Embryonic facial prominence (tissue), 1 donor: ENCODE measurements at regions not wholly inside any gene's neighbourhood (a gene's known extent, or its start where the extent isn't known, plus 50 kb on each side); places are given as distances from the start of the nearest gene placed in this dataset.

Experiments
- DNase-seq: peaks from one replicate; pipeline ENCODE4 v3.0.0-alpha.2; 2016; ENCODE audit errors: extremely low spot score

DNA sequence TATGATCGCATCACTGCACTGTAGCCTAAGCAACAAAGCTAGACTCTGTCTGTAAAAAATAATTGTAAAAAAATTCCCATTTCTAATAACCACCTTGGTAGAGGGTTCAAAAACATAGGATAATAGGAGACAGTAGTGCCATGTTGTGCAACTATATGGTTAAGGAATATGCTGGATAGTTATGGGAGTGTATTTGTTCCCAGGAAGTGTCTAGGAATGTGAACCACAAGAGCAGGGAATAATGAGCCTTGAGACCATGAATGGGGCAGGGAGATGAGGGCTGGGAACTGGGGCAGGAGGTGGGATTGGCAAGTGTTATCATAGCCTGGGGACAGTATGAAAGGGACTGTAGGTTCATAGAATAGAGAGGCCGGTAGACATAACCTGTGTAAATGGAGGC is 50.4 kb downstream of the RUSC2 start:
- DNase-seq = no peak

DNA sequence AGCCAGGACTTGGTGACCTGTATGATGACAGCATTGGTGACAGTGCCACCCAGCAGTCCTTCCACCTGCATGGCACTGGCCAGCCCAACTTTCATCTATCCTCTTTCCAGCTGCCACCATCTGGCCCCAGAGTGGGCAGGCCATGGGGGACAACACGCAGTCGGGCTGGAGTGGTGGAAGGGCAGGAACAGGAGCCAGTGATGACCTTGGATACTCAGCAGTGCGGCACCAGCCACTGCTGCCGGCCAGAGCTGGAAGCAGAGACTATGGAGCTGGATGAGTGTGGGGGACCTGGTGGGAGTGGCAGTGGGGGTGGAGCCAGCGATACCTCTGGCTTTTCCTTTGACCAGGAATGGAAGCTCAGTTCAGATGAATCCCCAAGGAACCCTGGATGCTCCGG is 56.9 kb downstream of the RUSC2 start:
- DNase-seq = no peak

GRCh38 chr9:35547889-35548418 is 57.1 kb upstream of the TESK1 start:
- no peak for DNase-seq

DNA sequence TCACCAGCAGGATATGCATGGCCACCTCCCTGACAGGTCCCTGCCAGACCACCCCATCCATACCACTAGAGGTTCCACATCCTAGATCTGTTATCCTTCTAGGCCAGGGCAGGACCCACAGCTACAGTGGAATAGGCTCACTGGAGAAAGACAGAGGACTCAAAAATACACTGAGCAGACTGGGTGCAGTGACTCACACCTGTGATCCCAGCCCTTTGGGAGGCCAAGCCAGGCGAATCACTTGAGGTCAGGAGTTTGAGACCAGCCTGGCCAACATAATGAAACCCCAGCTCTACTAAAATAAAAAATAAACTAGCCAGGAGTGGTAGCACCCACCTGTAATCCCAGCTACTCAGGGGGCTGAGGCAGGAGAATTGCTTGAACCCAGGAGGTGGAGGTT is 56.5 kb upstream of the TESK1 start:
- no peak for DNase-seq

GRCh38 chr9:35549441-35549840 is 55.6 kb upstream of the TESK1 start:
- DNase-seq = no peak

- no peak for DNase-seq
These were observed 52.7 kb upstream of the TESK1 start for GRCh38 chr9:35552376-35552775.

DNA sequence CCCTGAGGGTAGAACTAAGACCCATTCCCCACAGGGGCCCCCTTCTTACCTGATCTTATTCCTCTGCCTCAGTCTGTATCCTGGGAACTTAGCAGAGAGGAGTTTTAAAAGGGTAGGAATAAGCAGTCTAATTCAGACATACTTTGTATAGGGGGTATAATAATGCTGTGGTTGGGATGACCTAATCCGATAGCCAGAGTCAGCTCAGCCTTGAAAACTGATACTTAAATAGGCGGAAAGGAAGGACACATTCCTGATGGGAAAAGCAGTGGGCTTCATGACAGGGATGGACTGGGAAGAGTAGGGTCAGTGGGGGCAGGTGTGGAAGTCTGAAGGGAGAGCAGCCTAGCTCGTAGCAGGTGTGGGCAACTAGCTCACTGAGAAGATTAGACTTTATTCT is 52.2 kb upstream of the TESK1 start:
- DNase-seq = no peak

GRCh38 chr9:35553670-35554543 is 51.2 kb upstream of the TESK1 start:
- peak; percentile 75 for DNase-seq

DNA sequence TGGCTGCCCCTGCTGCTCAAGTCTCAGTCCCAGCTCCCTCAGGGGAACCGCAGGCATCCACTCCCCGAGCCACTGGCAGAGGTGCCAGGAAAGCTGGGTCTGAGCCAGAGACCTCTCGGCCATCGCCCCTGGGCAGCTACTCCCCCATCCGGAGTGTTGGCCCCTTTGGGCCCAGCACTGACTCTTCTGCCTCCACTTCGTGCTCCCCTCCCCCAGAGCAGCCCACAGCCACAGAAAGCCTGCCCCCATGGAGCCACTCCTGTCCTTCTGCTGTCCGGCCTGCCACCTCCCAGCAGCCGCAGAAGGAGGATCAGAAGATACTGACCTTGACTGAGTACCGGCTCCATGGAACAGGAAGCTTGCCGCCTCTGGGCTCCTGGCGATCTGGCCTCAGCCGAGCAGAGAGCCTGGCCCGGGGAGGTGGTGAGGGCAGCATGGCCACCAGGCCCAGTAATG is 49.8 kb upstream of the TESK1 start:
- DNase-seq = no peak
